HG03139 (cell line): ENCODE measurements at regions not wholly inside any gene's neighbourhood (a gene's known extent, or its start where the extent isn't known, plus 50 kb on each side); places are given as distances from the start of the nearest gene placed in this dataset.

Experiments
- ATAC-seq: cut with Tn5 transposase; IDR thresholded peaks from one replicate; pipeline ENCODE4 v1.9.1; 2021; ENCODE audit not compliant: unreplicated experiment

DNA sequence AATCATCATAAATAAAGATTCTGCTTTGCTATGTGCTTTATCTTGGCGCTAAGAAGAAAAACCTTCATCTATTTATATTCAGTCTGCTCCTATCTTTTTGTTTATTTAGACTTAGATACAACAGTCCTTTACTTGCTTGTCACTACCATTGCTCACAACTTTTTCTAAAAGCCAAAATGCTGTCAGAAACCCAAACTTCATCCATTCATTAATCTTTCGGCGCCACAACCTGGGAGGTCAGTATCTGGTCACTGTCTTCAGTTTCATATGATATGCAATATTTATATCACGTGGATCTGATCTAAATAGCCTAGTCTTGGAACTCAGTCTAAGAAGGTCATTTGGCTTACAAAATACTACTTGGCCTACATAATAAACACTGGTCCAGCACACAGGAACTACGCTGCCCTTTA is 159.3 kb upstream of the TARS1 start:
- ATAC-seq = no peak

DNA sequence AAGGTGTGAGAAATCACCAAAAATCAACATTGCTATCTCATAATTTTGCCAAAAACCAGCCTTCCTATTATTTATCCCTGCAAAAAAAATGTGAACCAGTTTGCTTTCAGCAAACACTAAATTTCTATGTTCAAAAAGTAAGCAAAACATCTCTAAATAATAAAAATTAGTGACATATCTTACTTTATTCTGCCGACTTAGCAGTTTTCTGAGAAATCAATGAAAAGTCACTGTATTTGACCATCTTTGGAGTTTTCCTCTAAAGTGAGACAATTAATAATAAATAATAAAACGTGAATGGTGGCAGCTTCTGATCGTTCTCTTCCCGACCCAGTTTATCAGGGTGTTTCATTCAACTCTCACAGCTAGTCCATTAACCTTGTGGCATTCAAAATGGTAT is 158.6 kb upstream of the TARS1 start:
- no peak for ATAC-seq

- ATAC-seq = no peak
Observed at GRCh38 chr5:33282696-33283095, 158.1 kb upstream of the TARS1 start.

DNA sequence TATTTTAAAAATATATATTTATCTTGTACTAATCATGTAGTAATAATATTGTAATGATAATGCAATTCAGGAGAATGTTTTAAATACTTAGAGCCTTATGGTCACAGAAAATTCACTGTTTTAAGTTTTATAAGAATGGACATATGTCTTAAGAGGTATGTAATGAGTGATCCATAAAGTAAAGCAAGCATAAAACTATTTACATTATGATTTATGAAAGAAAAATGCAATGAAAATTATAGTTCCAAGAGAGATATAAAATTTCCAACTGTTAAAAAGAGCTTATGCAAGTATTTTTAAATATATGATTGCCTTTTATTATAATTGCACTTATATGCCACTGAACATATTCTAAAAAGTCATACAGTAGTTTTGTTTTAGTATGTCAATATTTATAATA is 157.5 kb upstream of the TARS1 start:
- ATAC-seq = no peak

- no peak for ATAC-seq
Observed at GRCh38 chr5:33284681-33285080, 156.1 kb upstream of the TARS1 start.

DNA sequence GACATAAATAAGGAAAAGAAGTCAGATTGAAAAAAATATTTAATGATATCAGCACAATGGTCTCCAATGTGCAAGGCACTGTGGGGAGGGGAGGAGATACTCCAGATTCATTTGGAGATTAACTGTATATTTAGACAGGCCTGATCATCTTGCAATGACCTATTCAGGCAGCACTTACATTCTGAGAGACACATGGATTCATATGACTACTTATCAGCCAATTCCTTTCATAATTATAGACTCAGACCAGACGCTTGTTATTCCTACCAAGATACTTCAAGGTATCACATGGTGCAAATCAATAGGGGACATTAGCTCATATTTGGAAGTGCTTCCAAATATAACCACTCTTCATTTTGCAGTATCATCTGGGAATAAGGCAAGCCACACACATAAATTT is 153.5 kb upstream of the TARS1 start:
- no peak for ATAC-seq

DNA sequence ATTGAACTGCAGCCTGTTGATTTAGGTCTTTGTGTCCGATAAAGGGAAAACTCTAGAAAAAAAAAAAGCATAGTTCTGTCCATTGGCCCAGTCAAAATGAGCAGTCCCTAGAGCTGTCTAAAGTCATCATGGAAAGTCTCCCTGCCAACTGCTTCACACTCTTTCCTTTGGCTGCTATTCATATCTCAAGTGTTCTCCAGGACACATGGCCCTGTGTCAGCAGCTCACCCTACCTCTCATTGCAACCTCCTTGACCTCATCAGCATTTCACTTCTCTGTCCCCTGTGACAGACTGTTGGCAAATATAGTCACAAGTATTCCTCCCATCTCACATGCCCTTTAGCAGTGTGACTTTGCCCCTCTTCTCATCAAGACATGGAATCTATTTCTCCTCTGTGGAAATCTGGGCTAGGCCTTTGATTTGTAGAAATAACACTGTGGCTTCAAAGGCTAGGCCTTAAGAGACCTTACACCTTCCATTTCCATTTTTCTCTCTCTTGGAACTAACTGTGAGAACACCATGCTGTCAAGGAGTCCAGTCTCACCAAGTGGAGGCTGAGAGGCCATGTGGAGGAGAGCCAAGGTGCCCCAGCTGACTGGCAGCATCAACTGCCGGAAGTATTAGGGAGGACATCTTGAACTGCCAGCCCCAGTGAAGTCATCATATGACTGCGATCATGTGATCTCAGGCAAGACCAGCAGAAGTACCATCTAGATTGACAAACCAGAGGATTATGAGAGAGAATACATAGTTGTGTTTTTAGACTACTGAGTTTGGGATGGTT is 149.4 kb upstream of the TARS1 start:
- ATAC-seq = no peak

DNA sequence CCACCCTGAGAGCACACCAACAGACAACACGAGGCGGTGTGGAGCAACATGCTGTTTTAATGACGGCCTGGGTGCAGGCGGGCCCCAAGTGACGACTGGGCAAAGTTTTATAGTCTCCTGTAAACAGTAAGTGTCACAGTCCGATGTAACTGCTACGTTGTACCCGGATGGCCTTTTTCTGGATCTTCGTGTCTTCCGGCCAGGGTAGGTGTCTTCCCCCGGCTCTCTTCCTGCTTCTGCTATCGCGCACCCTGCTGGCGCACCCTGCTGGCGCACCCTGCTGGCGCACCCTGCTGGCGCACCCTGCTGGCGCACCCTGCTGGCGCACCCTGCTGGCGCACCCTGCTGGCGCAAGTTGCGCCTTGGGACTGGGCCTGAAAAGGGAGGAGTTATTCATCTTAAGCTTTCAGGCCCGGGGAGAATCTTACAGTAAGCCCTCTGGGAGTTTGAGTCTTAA is 143.0 kb upstream of the TARS1 start:
- ATAC-seq = no peak

GRCh38 chr5:33299621-33300208 is 141.1 kb upstream of the TARS1 start:
- ATAC-seq = peak; percentile 26

GRCh38 chr5:33300209-33300742 is 140.5 kb upstream of the TARS1 start:
- ATAC-seq = peak; percentile 56

- no peak for ATAC-seq
Observed at GRCh38 chr5:33303579-33304095, 137.1 kb upstream of the TARS1 start.

GRCh38 chr5:33304601-33305000 is 136.2 kb upstream of the TARS1 start:
- no peak for ATAC-seq

DNA sequence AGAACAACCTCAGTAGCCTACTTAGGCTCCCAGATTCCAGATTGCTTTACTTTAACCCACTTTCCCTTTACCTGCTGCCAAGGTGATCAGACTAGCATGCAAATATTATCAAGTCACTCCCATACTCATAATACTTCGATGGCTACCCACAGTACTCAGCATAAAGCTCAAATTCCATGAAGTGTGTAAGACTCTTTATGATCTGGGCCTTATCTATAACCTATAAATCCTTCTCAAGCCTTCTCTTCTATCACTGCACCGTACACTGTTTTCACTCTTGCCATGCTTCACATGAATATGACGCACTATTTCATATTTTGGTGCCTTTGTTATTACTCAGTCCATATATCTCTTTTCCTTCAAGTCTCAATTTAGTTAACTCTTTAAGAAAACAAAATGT is 135.2 kb upstream of the TARS1 start:
- no peak for ATAC-seq

- no peak for ATAC-seq
Observed at GRCh38 chr5:33306758-33307157, 134.0 kb upstream of the TARS1 start.

- ATAC-seq = no peak
Observed at GRCh38 chr5:33308586-33308985, 132.2 kb upstream of the TARS1 start.

- ATAC-seq = no peak
Observed at GRCh38 chr5:33309068-33309467, 131.7 kb upstream of the TARS1 start.

DNA sequence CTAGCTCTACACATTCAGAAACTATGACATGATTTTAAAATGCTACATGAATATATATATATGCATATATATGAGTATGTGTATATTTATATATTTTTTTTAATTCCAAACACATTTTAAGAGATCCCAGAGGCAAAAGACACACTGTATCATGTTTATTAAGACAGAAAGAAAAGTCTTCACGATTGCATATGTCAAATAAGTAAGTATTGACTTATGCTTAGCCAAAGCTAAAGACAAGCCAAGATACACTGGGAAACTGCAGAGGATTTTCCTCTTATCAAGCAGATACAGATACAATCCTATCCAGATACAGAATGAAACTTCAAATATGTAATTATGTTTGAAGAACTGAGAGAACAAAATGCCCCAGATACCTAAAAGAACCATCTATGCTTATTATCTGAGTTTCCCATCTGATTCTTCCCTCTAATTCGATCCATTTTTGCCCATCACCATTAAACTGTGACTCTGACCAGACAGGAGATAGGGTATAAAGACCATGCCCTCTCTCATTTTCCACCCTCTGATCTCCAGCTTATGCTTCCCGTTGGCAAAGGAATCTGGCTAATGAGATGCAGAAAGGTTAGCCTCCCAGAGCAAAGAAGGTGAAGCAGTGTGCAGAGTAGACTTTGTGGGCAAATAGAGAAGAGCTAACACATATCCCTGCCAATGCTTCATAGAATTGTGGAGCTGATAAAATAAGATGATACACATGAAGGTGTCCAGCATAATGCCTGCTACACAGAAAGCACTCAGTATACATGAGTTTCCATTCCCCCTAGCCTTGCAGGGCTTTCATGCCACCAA is 131.0 kb upstream of the TARS1 start:
- no peak for ATAC-seq

DNA sequence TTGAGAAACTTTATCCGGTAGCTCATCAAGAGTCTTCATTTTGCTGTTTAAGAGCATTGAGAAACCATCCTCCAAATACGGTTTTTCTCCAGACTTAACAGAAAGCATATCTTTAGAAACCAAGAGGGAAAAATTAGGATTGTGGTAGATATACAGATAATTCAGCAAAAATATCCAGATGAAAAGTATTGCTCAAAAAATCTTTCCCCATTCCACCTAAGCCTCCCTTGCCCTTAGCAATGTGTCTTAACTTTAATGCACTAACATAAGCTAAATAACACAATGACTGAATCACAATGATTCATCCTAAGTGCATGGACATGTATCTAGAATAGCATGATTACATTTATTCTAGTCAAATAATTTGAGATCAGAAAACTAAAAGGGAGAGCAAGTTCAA is 130.3 kb upstream of the TARS1 start:
- ATAC-seq = no peak

DNA sequence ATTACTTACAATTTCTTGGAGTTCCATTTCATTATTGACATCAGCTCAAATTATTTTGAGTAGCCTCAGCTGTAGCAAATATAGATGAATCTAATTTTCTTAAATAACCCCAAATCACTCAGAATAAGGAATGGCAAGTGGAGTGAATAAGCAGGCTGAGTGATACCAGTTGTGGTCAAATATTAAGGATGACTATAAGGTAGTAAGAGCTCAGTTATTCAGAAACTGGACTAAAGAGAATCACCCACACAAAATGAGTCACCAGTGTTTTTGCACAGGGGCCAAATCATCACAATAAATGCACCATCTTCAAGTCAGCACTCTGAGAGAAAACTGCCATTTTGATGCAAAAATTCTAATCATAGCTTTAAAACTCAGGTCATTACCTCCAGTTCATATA is 128.9 kb upstream of the TARS1 start:
- ATAC-seq = no peak

GRCh38 chr5:33312571-33313549 is 127.9 kb upstream of the TARS1 start:
- ATAC-seq = no peak
